HCT116 (cell line): ENCODE measurements at regions not wholly inside any gene's neighbourhood (a gene's known extent, or its start where the extent isn't known, plus 50 kb on each side); places are given as distances from the start of the nearest gene placed in this dataset.

Source experiments
- ATAC-seq: fragments of 200-7000 bp; cut with Tn5 transposase; 2 replicates; pipeline ENCODE4 v1.9.1; 2020; ENCODE audit warnings: mild to moderate bottlenecking, moderate library complexity
- BruUV-seq: library from RNA; stranded (reverse); fragments of 400-500 nt; replicated peaks from 2 replicates; lab custom pipeline; 2021; lab: Mats Ljungman, UMichigan
- CTCF ChIA-PET: fragments of 300-600 bp; sonication (Branson Sonifier 250); formaldehyde crosslinking; loops from one replicate; lab custom pipeline; 2021; ENCODE audit warnings: antibody characterized with exemption; lab: Charles Lee
- POLR2A ChIA-PET: fragments of 300-600, 350-600 bp; sonication (Branson Sonifier 250); formaldehyde crosslinking; loops from one replicate; lab custom pipeline; 2021; ENCODE audit warnings: antibody characterized with exemption; lab: Charles Lee
- RAD21 ChIA-PET, 2 experiments: fragments of 300-600 bp; sonication (Branson Sonifier 250); formaldehyde crosslinking; loops; one replicate each; lab custom pipeline; 2023; ENCODE audit warnings: low total read pairs in 2 of 2; ENCODE audit not compliant: uncharacterized antibody in 2 of 2, unreplicated experiment in 2 of 2, low non-redundant PET in 1 of 2; lab: Charles Lee
- DNase-seq: peaks from one replicate; pipeline ENCODE4 v3.0.0-alpha.2; 2010; ENCODE audit warnings: low read depth, low spot score
- H2AFZ ChIP-seq: fragments of 200-600 bp; shearing (Covaris generic), sonication (generic); 2 replicates; pipeline ENCODE4 v1.6.1; 2017; ENCODE audit warnings: low read depth, mixed run types, mixed read lengths, antibody characterized with exemption, low read length; ENCODE audit not compliant: poor library complexity, severe bottlenecking
- H3K27ac ChIP-seq: 2 replicates; pipeline ENCODE4 v1.5.1; 2012; ENCODE audit warnings: low read depth, low read length
- H3K27me3 ChIP-seq: fragments of 200-600 bp; sonication (generic); 2 replicates; pipeline ENCODE4 v1.6.1; 2016; ENCODE audit warnings: mixed run types, low read length, mixed read lengths; ENCODE audit not compliant: insufficient read depth
- H3K36me3 ChIP-seq, 2 experiments: fragments of 200-500 bp in 1 of 2; fragments of 200-600 bp in 1 of 2; sonication (Bioruptor generic) in 1 of 2; sonication (generic) in 1 of 2; 2 replicates each; pipeline versions ENCODE4 v1.5.1 to v1.6.1; 2014 to 2016; ENCODE audit warnings: low read length in 2 of 2, inconsistent platforms in 1 of 2, mixed read lengths in 1 of 2, mixed run types in 1 of 2; ENCODE audit not compliant: insufficient read depth in 2 of 2, control insufficient read depth in 1 of 2
- H3K4me1 ChIP-seq, 2 experiments: fragments of 200-600 bp in 1 of 2; sonication (generic) in 1 of 2; 2 replicates each; pipeline versions ENCODE4 v1.5.1 to v1.6.1; 2012 to 2017; ENCODE audit warnings: low read length in 2 of 2, inconsistent platforms in 1 of 2, mild to moderate bottlenecking in 1 of 2, mixed read lengths in 1 of 2, mixed run types in 1 of 2, moderate library complexity in 1 of 2; ENCODE audit not compliant: insufficient read depth in 2 of 2, control insufficient read depth in 1 of 2
- H3K4me2 ChIP-seq: fragments of 200-600 bp; sonication (generic); 2 replicates; pipeline ENCODE4 v1.6.1; 2017; ENCODE audit warnings: mixed run types, low read length, mixed read lengths
- H3K4me3 ChIP-seq, 2 experiments: fragments of 200-600 bp in 1 of 2; sonication (generic) in 1 of 2; replicated peaks in 1 of 2; 2 replicates each; pipeline ENCODE4 v1.5.1; 2011 to 2016; ENCODE audit warnings: low read length in 2 of 2, control low read depth in 1 of 2, low read depth in 1 of 2, mild to moderate bottlenecking in 1 of 2, mixed read lengths in 1 of 2, mixed run types in 1 of 2
- H3K79me2 ChIP-seq: fragments of 200-600 bp; sonication (generic); 2 replicates; pipeline ENCODE4 v1.6.1; 2017; ENCODE audit warnings: mild to moderate bottlenecking, mixed run types, low read length, moderate library complexity, mixed read lengths; ENCODE audit not compliant: insufficient read depth
- H3K9ac ChIP-seq: fragments of 200-600 bp; sonication (generic); 2 replicates; pipeline ENCODE4 v1.6.1; 2016; ENCODE audit warnings: low read length, mixed read lengths
- H3K9me2 ChIP-seq: fragments of 200-600 bp; sonication (generic), shearing (Covaris generic); 2 replicates; pipeline ENCODE4 v1.6.1; 2017; ENCODE audit warnings: mixed run types, mild to moderate bottlenecking, moderate library complexity; ENCODE audit not compliant: insufficient read depth
- H3K9me3 ChIP-seq, 2 experiments: fragments of 200-500 bp in 1 of 2; fragments of 200-600 bp in 1 of 2; sonication (Bioruptor generic) in 1 of 2; sonication (generic) in 1 of 2; 2 replicates each; pipeline ENCODE4 v1.6.1; 2014 to 2017; ENCODE audit warnings: low read length in 2 of 2, mixed read lengths in 2 of 2, inconsistent platforms in 1 of 2, low read depth in 1 of 2, mild to moderate bottlenecking in 1 of 2, mixed run types in 1 of 2, moderate library complexity in 1 of 2; ENCODE audit not compliant: control insufficient read depth in 1 of 2, insufficient read depth in 1 of 2
- H4K20me1 ChIP-seq: fragments of 200-600 bp; sonication (generic), shearing (Covaris generic); 2 replicates; pipeline ENCODE4 v1.6.1; 2017; ENCODE audit warnings: mixed run types, mild to moderate bottlenecking, moderate library complexity; ENCODE audit not compliant: insufficient read depth
- EGR1 ChIP-seq: IDR thresholded peaks from 2 replicates; pipeline ENCODE4 v1.6.1; 2012; ENCODE audit warnings: low read depth
- EZH2 ChIP-seq: fragments of 200-600 bp; sonication (generic); IDR thresholded peaks from 2 replicates; pipeline ENCODE4 v1.6.1; 2017; ENCODE audit warnings: antibody characterized with exemption, mixed run types
- EZH2phosphoT487 ChIP-seq: fragments of 200-600 bp; IDR thresholded peaks from 2 replicates; pipeline ENCODE4 v1.6.1; 2018; ENCODE audit warnings: antibody characterized with exemption, borderline replicate concordance
- RAD21 ChIP-seq: IDR thresholded peaks from 2 replicates; pipeline ENCODE4 v1.6.1; 2012; ENCODE audit warnings: low read depth, mild to moderate bottlenecking
- SP1 ChIP-seq: IDR thresholded peaks from 2 replicates; pipeline ENCODE4 v1.6.1; 2012; ENCODE audit warnings: low read depth
- SRF ChIP-seq: IDR thresholded peaks from 2 replicates; pipeline ENCODE4 v1.6.1; 2012; ENCODE audit warnings: low read depth
- TCF7L2 ChIP-seq: IDR thresholded peaks from 2 replicates; pipeline ENCODE4 v1.7.0; 2011; ENCODE audit warnings: borderline replicate concordance, inconsistent platforms; ENCODE audit not compliant: insufficient read depth, insufficient read length; ENCODE audit errors: extremely low read depth
- YY1 ChIP-seq: IDR thresholded peaks from 2 replicates; pipeline ENCODE4 v1.6.1; 2011; ENCODE audit warnings: low read length, low read depth, moderate library complexity, mild to moderate bottlenecking; ENCODE audit not compliant: insufficient replicate concordance; ENCODE audit errors: extremely low read depth
- intact Hi-C: fragments of 100-400 bp; cut with micrococcal nuclease; formaldehyde crosslinking; loops from 2 replicates; pipeline ENCODE4 v1.10.0; 2022
- TF ChIP-seq, protein P1 (sequence below): IDR thresholded peaks from 2 replicates; pipeline ENCODE4 v1.6.1; 2012; ENCODE audit warnings: low read depth
- TF ChIP-seq, protein P2 (sequence below): IDR thresholded peaks from 2 replicates; pipeline ENCODE4 v1.6.1; 2012

DNA sequence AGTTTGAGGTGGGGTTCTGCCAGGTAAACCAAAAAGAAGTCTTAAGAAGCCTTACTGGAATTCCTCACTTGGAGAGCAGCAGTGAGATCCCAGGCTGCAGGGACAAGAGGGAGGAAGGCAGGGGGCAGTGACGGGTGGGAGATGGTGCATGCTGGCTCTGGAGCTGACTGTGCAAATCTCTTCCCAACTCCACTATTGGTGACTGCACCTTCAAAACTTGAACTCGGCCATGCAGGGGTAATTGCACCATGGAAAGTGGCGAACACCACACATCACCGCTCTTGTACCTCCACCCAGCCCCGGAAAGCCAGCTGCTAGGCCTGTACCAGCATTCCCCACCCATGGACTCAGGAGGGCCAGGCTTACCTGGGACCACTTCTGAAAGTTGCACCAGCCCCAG is 51.4 kb upstream of the CDR2 start:
- Histone ChIP-seq H2AFZ (no peak overlapping the region), H3K4me2 (no peak overlapping the region), H3K4me1 (no peaks in the 10 kb centered on the region), H3K79me2 (no peaks in the 10 kb centered on the region), H3K9me3 (no peaks in the 10 kb centered on the region), H3K4me3 (no peak overlapping the region), H3K27me3 (no peaks in the 10 kb centered on the region), H3K36me3 (peaks cover 0 to 7% of the 10 kb centered on the region in 2 experiments; a peak in 1 of 4 replicates), H3K9me2 (no peaks in the 10 kb centered on the region), H3K27ac (no peak overlapping the region), H3K9ac (no peak overlapping the region), H4K20me1 (no peaks in the 10 kb centered on the region)
- DNase-seq = no peak
- RAD21 ChIA-PET = no interaction called here
- intact Hi-C loops = no loop called here
- ATAC-seq = no peak
- CTCF ChIA-PET = no interaction called here
- POLR2A ChIA-PET = no interaction called here
- TF ChIP-seq EGR1 = no peak
- TF ChIP-seq EZH2 = no peak
- TF ChIP-seq, protein P1, sequence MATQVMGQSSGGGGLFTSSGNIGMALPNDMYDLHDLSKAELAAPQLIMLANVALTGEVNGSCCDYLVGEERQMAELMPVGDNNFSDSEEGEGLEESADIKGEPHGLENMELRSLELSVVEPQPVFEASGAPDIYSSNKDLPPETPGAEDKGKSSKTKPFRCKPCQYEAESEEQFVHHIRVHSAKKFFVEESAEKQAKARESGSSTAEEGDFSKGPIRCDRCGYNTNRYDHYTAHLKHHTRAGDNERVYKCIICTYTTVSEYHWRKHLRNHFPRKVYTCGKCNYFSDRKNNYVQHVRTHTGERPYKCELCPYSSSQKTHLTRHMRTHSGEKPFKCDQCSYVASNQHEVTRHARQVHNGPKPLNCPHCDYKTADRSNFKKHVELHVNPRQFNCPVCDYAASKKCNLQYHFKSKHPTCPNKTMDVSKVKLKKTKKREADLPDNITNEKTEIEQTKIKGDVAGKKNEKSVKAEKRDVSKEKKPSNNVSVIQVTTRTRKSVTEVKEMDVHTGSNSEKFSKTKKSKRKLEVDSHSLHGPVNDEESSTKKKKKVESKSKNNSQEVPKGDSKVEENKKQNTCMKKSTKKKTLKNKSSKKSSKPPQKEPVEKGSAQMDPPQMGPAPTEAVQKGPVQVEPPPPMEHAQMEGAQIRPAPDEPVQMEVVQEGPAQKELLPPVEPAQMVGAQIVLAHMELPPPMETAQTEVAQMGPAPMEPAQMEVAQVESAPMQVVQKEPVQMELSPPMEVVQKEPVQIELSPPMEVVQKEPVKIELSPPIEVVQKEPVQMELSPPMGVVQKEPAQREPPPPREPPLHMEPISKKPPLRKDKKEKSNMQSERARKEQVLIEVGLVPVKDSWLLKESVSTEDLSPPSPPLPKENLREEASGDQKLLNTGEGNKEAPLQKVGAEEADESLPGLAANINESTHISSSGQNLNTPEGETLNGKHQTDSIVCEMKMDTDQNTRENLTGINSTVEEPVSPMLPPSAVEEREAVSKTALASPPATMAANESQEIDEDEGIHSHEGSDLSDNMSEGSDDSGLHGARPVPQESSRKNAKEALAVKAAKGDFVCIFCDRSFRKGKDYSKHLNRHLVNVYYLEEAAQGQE = no peak
- TF ChIP-seq, protein P2, sequence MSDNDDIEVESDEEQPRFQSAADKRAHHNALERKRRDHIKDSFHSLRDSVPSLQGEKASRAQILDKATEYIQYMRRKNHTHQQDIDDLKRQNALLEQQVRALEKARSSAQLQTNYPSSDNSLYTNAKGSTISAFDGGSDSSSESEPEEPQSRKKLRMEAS = no peak
- no peak for TF ChIP-seq SP1
- no peak for TF ChIP-seq YY1
- TF ChIP-seq TCF7L2 = no peak
- TF ChIP-seq EZH2phosphoT487 = no peak
- TF ChIP-seq SRF = no peak
- no peak for TF ChIP-seq RAD21
- BruUV-seq = no TSS peak
